Testis (tissue), 2 donors: ENCODE measurements at regions not wholly inside any gene's neighbourhood (a gene's known extent, or its start where the extent isn't known, plus 50 kb on each side); places are given as distances from the start of the nearest gene placed in this dataset.

Experiments
- DNase-seq: peaks from one replicate; pipeline ENCODE4 v3.0.0-alpha.2; 2019
- H3K27ac ChIP-seq, 2 donors: fragments of 200-600 bp; sonication (generic); one replicate each; pipeline ENCODE4 v1.5.1; 2019
- H3K27me3 ChIP-seq: fragments of 200-600 bp; sonication (generic); one replicate; pipeline ENCODE4 v1.5.1; 2019
- H3K36me3 ChIP-seq: fragments of 200-600 bp; sonication (generic); one replicate; pipeline ENCODE4 v1.5.1; 2017; ENCODE audit warnings: low read depth; ENCODE audit errors: missing control alignments
- H3K4me1 ChIP-seq: fragments of 200-600 bp; sonication (generic); one replicate; pipeline ENCODE4 v1.5.1; 2019
- H3K4me3 ChIP-seq, 2 donors: fragments of 200-600 bp; sonication (generic); one replicate each; pipeline ENCODE4 v1.5.1; 2017 to 2019
- H3K9me3 ChIP-seq: fragments of 200-600 bp; sonication (generic); one replicate; pipeline ENCODE4 v1.5.1; 2017
- POLR2A ChIP-seq: fragments of 450-650 bp; IDR thresholded peaks from one replicate; pipeline ENCODE4 v1.6.1; 2017; ENCODE audit warnings: antibody characterized with exemption, mild to moderate bottlenecking, moderate library complexity
- WGBS, 2 donors: methylation state at CpG; one replicate each; pipeline ENCODE4 v1.1.5; 2018; 5-methylcytosine and 5-hydroxymethylcytosine counted together
- intact Hi-C: fragments of 100-400 bp; cut with DNase I; formaldehyde crosslinking; loops from one replicate; pipeline ENCODE4 v1.15.1; 2023; ENCODE audit warnings: low total_unique reads
- TF ChIP-seq, protein P1 (sequence below), 3 experiments: fragments of 450-650 bp in 2 of 3; fragments of 200-600 bp in 1 of 3; sonication (generic) in 1 of 3; IDR thresholded peaks; one replicate each; pipeline ENCODE4 v1.5.1; 2016 to 2019; ENCODE audit warnings: antibody characterized with exemption in 3 of 3, mild to moderate bottlenecking in 2 of 3, moderate library complexity in 1 of 3

DNA sequence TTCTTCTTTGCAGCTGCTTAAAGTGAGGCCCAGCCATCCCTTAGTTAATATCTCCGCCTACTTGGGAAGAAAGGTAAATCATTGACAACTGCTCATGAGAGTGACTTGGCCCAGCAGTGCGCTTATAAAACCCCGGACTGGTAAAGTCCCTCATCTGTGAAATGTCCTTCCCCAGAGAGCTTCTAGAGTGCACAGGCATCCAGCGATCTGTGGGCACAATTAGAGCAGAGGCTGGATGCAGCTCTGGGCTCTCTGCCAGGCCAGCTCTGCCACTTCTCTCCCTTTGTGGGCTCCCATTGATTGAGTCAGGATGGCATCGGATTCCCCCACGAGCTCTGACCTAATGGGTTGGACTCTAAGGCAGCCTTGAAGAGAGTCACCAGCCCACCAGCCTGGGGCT is 219.0 kb upstream of the LINGO1 start:
- Histone ChIP-seq H3K4me1 (no peaks in the 10 kb centered on the region), H3K27me3 (no peaks in the 10 kb centered on the region), H3K36me3 (no peaks in the 10 kb centered on the region), H3K27ac (no peak overlapping the region), H3K4me3 (no peak overlapping the region), H3K9me3 (no peaks in the 10 kb centered on the region)
- DNase-seq, result no peak
- 53 to 80% methylated on average over 1 to 6 of the region's 6 CpGs for WGBS, 2 donors
- TF ChIP-seq POLR2A, result no peak
- TF ChIP-seq, protein P1, sequence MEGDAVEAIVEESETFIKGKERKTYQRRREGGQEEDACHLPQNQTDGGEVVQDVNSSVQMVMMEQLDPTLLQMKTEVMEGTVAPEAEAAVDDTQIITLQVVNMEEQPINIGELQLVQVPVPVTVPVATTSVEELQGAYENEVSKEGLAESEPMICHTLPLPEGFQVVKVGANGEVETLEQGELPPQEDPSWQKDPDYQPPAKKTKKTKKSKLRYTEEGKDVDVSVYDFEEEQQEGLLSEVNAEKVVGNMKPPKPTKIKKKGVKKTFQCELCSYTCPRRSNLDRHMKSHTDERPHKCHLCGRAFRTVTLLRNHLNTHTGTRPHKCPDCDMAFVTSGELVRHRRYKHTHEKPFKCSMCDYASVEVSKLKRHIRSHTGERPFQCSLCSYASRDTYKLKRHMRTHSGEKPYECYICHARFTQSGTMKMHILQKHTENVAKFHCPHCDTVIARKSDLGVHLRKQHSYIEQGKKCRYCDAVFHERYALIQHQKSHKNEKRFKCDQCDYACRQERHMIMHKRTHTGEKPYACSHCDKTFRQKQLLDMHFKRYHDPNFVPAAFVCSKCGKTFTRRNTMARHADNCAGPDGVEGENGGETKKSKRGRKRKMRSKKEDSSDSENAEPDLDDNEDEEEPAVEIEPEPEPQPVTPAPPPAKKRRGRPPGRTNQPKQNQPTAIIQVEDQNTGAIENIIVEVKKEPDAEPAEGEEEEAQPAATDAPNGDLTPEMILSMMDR (IDR thresholded peaks at IDR 0.05), result no peak
- intact Hi-C loops, result no loop called here

DNA sequence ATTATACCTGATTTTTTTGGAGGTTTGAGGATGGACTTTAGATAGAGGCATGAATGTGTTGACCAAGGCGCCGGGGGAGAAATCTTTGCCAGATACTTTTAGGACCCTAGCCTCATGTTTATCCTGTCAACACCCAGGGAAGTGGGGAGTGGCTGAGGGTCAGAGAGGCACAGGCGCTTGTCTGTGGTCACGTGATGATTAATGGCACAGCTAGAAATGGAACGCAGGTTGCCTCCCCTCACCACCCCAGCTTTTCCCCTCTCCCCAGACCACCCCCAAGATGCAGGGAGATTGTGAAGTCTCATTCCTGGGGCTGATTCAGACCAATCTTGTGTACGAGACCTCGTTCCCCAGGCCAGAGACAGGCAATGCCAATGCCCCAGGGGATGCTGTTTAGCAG is 218.4 kb upstream of the LINGO1 start:
- H3K4me3 ChIP-seq, result no peak overlapping the region
- no peak overlapping the region for H3K27ac ChIP-seq
- intact Hi-C loops, result no loop called here
- H3K9me3 ChIP-seq, result no peaks in the 10 kb centered on the region
- 54 to 62% methylated on average over 7 of the region's 7 CpGs for WGBS, 2 donors
- H3K4me1 ChIP-seq, result no peaks in the 10 kb centered on the region
- no peak for DNase-seq
- no peak for TF ChIP-seq POLR2A
- TF ChIP-seq, protein P1 (IDR thresholded peaks at IDR 0.05), result no peak
- H3K27me3 ChIP-seq, result no peaks in the 10 kb centered on the region
- H3K36me3 ChIP-seq, result no peaks in the 10 kb centered on the region

DNA sequence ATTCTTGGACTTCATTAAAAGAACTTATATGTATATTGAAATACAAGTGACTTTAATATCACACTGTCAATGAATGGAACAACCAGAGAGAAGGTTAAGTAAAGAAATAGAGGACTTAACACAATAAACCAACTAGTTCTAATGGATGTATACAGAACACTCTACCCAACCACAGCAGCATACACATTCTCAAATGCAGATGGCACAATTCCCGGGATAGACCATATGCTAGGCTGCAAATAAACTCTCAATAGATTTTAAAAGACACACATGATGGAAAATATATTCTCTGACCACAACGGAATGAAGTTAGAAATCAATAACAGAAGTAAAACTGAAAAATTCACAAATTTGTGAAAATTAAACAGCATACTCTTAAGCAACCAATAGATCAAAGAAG is 214.3 kb upstream of the LINGO1 start:
- Histone ChIP-seq H3K9me3 (no peaks in the 10 kb centered on the region), H3K4me3 (no peak overlapping the region), H3K36me3 (no peaks in the 10 kb centered on the region), H3K27me3 (no peaks in the 10 kb centered on the region), H3K27ac (no peak overlapping the region), H3K4me1 (no peaks in the 10 kb centered on the region)
- 84 to 85% methylated on average over 2 of the region's 2 CpGs for WGBS, 2 donors
- intact Hi-C loops, result no loop called here
- no peak for DNase-seq
- TF ChIP-seq POLR2A, result no peak
- TF ChIP-seq, protein P1 (IDR thresholded peaks at IDR 0.05), result no peak

DNA sequence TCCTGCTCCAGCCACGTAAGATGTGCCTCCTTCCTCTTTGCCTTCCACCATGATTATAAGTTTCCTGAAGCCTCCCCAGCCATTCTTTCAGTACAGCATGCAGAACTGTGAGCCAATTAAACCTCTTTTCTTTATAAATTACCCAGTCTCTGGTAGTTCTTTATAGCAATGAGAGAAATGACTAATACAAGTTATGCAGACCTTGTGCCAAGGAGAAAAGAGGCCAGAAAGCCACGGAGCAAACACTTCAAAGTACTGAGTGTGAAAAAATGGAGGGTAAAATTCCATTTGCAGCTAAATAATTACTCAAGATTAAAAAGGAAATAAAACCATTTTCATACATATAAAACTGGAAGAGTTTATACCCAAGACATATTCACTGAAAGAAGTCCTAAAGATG is 213.6 kb upstream of the LINGO1 start:
- TF ChIP-seq, protein P1 (IDR thresholded peaks at IDR 0.05), result no peak
- Histone ChIP-seq H3K27me3 (no peaks in the 10 kb centered on the region), H3K4me3 (no peak overlapping the region), H3K27ac (no peak overlapping the region), H3K9me3 (no peaks in the 10 kb centered on the region), H3K4me1 (no peaks in the 10 kb centered on the region), H3K36me3 (no peaks in the 10 kb centered on the region)
- WGBS, 2 donors, result 29 to 30% methylated on average over 2 of the region's 2 CpGs
- intact Hi-C loops, result no loop called here
- DNase-seq, result no peak

DNA sequence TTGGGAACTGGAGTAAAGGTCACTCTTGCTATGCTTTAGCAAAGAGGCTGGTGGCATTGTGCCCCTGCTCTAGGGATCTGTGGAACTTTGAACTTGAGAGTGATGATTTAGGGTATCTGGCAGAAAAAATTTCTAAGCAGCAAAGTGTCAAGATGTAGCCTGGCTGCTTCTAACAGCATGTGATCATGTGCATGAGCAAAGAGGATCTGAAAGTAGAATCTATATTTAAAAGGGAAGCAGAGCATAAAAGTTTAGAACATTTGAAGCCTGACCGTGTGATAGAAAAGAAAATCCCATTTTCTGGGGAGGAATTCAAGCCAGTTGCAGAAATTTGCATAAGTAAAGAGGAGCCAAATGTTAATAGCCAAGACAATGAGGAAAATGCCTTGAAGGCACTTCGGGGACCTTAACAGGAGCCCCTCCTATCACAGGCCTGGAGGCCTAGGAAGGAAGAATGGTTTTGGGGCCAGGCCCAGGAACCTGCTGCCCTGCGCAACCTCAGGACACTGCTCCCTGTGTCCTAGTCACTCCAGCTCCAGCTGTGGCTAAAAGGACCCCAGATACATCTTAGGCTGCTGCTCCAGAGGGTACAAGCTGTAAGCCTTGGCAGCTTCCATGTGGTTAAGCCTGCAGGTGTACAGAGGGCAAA is 212.2 kb upstream of the LINGO1 start:
- H3K36me3 ChIP-seq, result no peaks in the 10 kb centered on the region
- no peak overlapping the region for H3K27ac ChIP-seq
- no peaks in the 10 kb centered on the region for H3K4me1 ChIP-seq
- intact Hi-C loops, result no loop called here
- DNase-seq, result no peak
- TF ChIP-seq, protein P1 (IDR thresholded peaks at IDR 0.05), result no peak
- no peak for TF ChIP-seq POLR2A
- H3K27me3 ChIP-seq, result no peaks in the 10 kb centered on the region
- no peaks in the 10 kb centered on the region for H3K9me3 ChIP-seq
- WGBS, 2 donors, result 92 to 94% methylated on average over 2 to 3 of the region's 3 CpGs
- H3K4me3 ChIP-seq, result no peak overlapping the region
